Upper lobe of right lung (tissue), 1 donor: ENCODE measurements at regions not wholly inside any gene's neighbourhood (a gene's known extent, or its start where the extent isn't known, plus 50 kb on each side); places are given as distances from the start of the nearest gene placed in this dataset.

Source experiments
- ATAC-seq: fragments of 200-7000 bp; cut with Tn5 transposase; one replicate; pipeline ENCODE4 v1.9.1; 2020; ENCODE audit warnings: mild to moderate bottlenecking, moderate library complexity
- DNase-seq: peaks from one replicate; pipeline ENCODE4 v3.0.0-alpha.2; 2020
- H3K27ac ChIP-seq: fragments of 200-600 bp; one replicate; pipeline ENCODE4 v1.8.0; 2022
- H3K27me3 ChIP-seq: fragments of 200-600 bp; one replicate; pipeline ENCODE4 v1.8.0; 2022; ENCODE audit warnings: mild to moderate bottlenecking
- H3K36me3 ChIP-seq: fragments of 200-600 bp; one replicate; pipeline ENCODE4 v1.8.0; 2022
- H3K4me1 ChIP-seq: fragments of 200-600 bp; one replicate; pipeline ENCODE4 v1.8.0; 2022
- H3K4me3 ChIP-seq: fragments of 200-600 bp; one replicate; pipeline ENCODE4 v1.8.0; 2022; ENCODE audit warnings: mild to moderate bottlenecking
- H3K9me3 ChIP-seq: fragments of 200-600 bp; one replicate; pipeline ENCODE4 v1.8.0; 2022
- intact Hi-C: fragments of 100-400 bp; cut with DNase I; formaldehyde crosslinking; loops from one replicate; pipeline ENCODE4 v1.11.0; 2022
- TF ChIP-seq, protein P1 (sequence below): fragments of 200-600 bp; IDR thresholded peaks from one replicate; pipeline ENCODE4 v1.8.0; 2022; ENCODE audit warnings: antibody characterized with exemption
- donor health status: DM: no; HTN: yes; CAD: no; lungs with severe emphysema.

DNA sequence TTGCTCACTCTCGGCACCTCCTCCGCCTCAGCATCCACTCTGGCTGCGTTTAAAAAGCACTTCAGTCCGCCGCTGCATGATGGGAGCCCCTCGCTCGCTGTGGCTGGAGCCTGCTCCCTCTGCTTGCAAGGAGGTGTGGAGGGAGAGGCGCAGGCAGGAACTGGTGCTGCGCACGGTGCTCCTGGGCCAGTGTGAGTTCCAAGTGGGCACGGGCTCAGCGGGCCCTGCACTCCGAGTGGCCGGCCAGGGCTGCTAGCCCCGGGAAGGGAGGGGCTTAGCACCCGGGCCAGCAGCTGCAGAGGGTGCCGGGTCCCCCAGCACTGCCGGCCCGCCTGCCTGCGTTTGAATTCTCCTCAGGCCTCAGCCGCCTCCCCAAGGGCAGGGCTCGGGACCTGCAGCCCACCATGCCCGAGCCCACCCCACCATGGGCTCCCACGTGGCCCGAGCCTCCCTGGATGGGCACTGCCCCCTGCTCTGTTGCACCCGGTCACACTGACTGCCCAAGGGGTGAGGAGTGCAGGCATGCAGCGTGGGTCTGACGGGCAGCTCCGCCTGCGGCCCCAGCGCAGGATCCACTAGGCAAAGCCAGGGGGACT is 1599.5 kb downstream of the NCAM2 start:
- no peaks in the 10 kb centered on the region for H3K9me3 ChIP-seq
- ATAC-seq (peak; percentile 42), DNase-seq (no peak)
- H3K4me1 ChIP-seq = no peaks in the 10 kb centered on the region
- H3K4me3 ChIP-seq = no peak overlapping the region
- TF ChIP-seq, protein P1, sequence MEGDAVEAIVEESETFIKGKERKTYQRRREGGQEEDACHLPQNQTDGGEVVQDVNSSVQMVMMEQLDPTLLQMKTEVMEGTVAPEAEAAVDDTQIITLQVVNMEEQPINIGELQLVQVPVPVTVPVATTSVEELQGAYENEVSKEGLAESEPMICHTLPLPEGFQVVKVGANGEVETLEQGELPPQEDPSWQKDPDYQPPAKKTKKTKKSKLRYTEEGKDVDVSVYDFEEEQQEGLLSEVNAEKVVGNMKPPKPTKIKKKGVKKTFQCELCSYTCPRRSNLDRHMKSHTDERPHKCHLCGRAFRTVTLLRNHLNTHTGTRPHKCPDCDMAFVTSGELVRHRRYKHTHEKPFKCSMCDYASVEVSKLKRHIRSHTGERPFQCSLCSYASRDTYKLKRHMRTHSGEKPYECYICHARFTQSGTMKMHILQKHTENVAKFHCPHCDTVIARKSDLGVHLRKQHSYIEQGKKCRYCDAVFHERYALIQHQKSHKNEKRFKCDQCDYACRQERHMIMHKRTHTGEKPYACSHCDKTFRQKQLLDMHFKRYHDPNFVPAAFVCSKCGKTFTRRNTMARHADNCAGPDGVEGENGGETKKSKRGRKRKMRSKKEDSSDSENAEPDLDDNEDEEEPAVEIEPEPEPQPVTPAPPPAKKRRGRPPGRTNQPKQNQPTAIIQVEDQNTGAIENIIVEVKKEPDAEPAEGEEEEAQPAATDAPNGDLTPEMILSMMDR = no peak
- no peak overlapping the region for H3K27ac ChIP-seq
- intact Hi-C loops = no loop called here
- no peaks in the 10 kb centered on the region for H3K27me3 ChIP-seq
- H3K36me3 ChIP-seq = no peaks in the 10 kb centered on the region

- no peaks in the 10 kb centered on the region for H3K9me3 ChIP-seq
- TF ChIP-seq, protein P1 = no peak
- ATAC-seq (no peak), DNase-seq (no peak)
- no peaks in the 10 kb centered on the region for H3K27me3 ChIP-seq
- H3K36me3 ChIP-seq = no peaks in the 10 kb centered on the region
- no peak overlapping the region for H3K27ac ChIP-seq
- no peaks in the 10 kb centered on the region for H3K4me1 ChIP-seq
- intact Hi-C loops = no loop called here
- H3K4me3 ChIP-seq = no peak overlapping the region
Observed at GRCh38 chr21:22609802-22610201, 1611.6 kb downstream of the NCAM2 start.

GRCh38 chr21:22627911-22628310 is 1629.7 kb downstream of the NCAM2 start:
- no peak for ATAC-seq
- Histone ChIP-seq H3K36me3 (no peaks in the 10 kb centered on the region), H3K9me3 (no peaks in the 10 kb centered on the region), H3K4me3 (no peak overlapping the region), H3K27me3 (no peaks in the 10 kb centered on the region), H3K4me1 (no peaks in the 10 kb centered on the region), H3K27ac (no peak overlapping the region)
- DNase-seq = no peak
- intact Hi-C loops = no loop called here
- TF ChIP-seq, protein P1 = no peak

GRCh38 chr21:22630953-22631465 is 1632.8 kb downstream of the NCAM2 start:
- no peak for ATAC-seq
- H3K9me3 ChIP-seq = no peaks in the 10 kb centered on the region
- no peaks in the 10 kb centered on the region for H3K27me3 ChIP-seq
- intact Hi-C loops = no loop called here
- TF ChIP-seq, protein P1 = no peak
- no peak overlapping the region for H3K27ac ChIP-seq
- H3K4me1 ChIP-seq = no peaks in the 10 kb centered on the region
- no peak overlapping the region for H3K4me3 ChIP-seq
- no peaks in the 10 kb centered on the region for H3K36me3 ChIP-seq
- DNase-seq = no peak

DNA sequence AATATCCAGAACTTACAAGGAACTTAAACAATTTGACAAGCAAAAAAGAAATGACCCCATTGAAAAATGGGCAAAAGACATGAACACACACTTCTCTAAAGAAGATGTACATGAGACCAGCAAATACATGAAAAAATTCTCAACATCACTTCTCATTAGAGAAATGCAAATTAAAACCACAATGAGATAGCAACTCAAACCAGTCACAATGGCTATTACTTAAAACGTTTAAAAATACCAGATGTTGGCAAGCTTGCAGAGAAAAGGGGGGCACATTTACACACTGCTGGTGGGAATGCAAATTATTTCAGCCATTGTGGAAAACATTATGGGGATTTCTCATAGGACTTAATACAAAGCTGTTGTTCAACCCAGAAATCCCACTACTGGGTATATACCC is 1634.0 kb downstream of the NCAM2 start:
- intact Hi-C loops = no loop called here
- Histone ChIP-seq H3K27me3 (no peaks in the 10 kb centered on the region), H3K9me3 (no peaks in the 10 kb centered on the region), H3K27ac (no peak overlapping the region), H3K36me3 (no peaks in the 10 kb centered on the region), H3K4me3 (no peak overlapping the region), H3K4me1 (no peaks in the 10 kb centered on the region)
- DNase-seq (no peak), ATAC-seq (no peak)
- TF ChIP-seq, protein P1 = no peak

DNA sequence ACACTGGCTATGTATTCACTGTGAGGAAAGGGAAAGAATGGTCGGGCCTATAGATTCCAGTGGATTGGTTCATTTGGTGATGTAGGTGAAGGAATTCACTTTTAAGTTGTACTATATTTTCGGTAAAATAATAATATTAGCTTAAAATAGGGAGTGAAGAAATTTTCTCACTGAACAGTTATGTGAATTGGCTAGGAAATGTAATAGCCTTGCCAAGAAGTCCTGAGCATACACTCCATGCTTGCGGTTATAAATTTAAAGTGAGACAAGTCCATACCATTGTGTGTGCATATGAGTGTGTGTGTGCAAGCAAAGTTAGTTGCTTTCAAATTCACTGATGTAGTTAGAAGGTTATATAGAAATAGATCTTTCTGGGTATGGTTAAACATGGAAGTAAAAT is 1651.0 kb downstream of the NCAM2 start:
- TF ChIP-seq, protein P1 = no peak
- intact Hi-C loops = no loop called here
- H3K4me1 ChIP-seq = no peaks in the 10 kb centered on the region
- ATAC-seq = no peak
- DNase-seq = no peak
- no peaks in the 10 kb centered on the region for H3K9me3 ChIP-seq
- H3K36me3 ChIP-seq = no peaks in the 10 kb centered on the region
- H3K27me3 ChIP-seq = no peaks in the 10 kb centered on the region
- no peak overlapping the region for H3K4me3 ChIP-seq
- no peak overlapping the region for H3K27ac ChIP-seq
